ENCODE measurements at regions not wholly inside any gene's neighbourhood (a gene's known extent, or its start where the extent isn't known, plus 50 kb on each side); places are given as distances from the start of the nearest gene placed in this dataset.
A peak's percentile ranks its signal among the peaks of the same experiment; 100 is the strongest.

- DNase-seq (ENCODE audit: low read depth, low spot score) = no peak
- no peak for TF ChIP-seq CTCF (IDR thresholded peaks at IDR 0.05; ENCODE audit: insufficient read depth, low read length, missing control alignments)
- ChIA-PET CTCF (interaction anchor here (0.5 kb wide), 1 partner anchor 12 kb away, joined by 3 read pairs; no protein-coding TSS in a partner anchor), POLR2A (no interaction called here)
- H3K4me3 ChIP-seq (ENCODE audit: low read depth, low read length) = no peak overlapping the region
Measured at GRCh38 chr10:85545874-85546273, 820.7 kb downstream of the GRID1 start.

GRCh38 chr10:85547460-85548023 lies 819.1 kb downstream of the GRID1 start:
- CTCF ChIA-PET = interaction anchor here (1.5 kb wide), 1 partner anchor 830 kb away, joined by 4 read pairs; no protein-coding TSS in a partner anchor
- no peak for TF ChIP-seq CTCF (IDR thresholded peaks at IDR 0.05; ENCODE audit: insufficient read depth, low read length, missing control alignments)
- no peak for DNase-seq (ENCODE audit: low read depth, low spot score)
- POLR2A ChIA-PET = no interaction called here
- H3K4me3 ChIP-seq (ENCODE audit: low read depth, low read length) = no peak overlapping the region

GRCh38 chr10:85548034-85548433 lies 818.6 kb downstream of the GRID1 start:
- ChIA-PET CTCF (no interaction called here), POLR2A (no interaction called here)
- DNase-seq (ENCODE audit: low read depth, low spot score) = no peak
- TF ChIP-seq CTCF (IDR thresholded peaks at IDR 0.05; ENCODE audit: insufficient read depth, low read length, missing control alignments) = peak; percentile 45
- no peak overlapping the region for H3K4me3 ChIP-seq (ENCODE audit: low read depth, low read length)

Data from AG04449 (cell line).